HG03103 (cell line): ENCODE measurements at regions not wholly inside any gene's neighbourhood (a gene's known extent, or its start where the extent isn't known, plus 50 kb on each side); places are given as distances from the start of the nearest gene placed in this dataset.

Experiments used
- ATAC-seq: cut with Tn5 transposase; IDR thresholded peaks from one replicate; pipeline ENCODE4 v1.9.1; 2021; ENCODE audit warnings: low read depth; ENCODE audit not compliant: unreplicated experiment

DNA sequence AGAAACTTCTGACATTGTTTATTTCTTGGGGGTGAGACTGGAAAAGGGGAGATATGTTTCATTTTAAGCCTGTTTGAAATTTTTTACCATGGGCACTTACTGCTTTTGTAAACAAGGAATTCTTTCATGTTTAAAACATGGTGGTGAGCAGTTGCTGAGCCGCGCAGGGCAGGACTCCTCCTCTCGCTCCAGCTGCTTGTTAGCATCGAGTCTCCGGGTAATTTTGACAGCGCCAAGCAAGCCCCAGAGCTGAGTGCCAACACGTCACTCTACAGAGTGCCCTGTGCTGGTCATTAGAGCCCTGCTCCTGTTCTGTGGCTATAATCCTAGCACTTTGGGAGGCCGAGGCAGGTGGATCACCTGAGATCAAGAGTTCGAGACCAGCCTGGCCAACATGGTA is 116.5 kb upstream of the MSX2 start:
- no peak for ATAC-seq

DNA sequence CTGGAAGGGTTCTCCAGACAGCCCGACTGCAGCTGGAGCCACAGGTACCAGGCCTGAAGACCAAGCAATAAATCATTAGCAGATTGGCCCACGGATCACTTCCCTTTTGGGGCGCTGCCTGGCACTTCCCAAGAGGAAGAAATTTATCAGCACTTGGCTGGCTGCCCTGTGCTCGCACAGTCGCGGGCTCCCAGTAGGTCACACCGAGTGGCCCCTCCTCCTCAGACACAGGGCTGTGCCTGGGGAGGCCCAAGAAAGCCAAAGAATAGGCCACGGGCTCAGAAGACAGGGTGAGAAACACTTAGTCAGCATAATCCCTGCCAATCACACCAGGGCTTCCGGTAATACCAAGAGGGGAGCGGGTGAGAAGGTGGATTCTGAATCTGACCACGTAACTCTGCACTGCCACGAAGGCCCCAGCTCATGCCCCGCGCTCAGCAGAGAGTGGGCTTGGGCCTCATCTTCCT is 115.7 kb upstream of the MSX2 start:
- no peak for ATAC-seq

DNA sequence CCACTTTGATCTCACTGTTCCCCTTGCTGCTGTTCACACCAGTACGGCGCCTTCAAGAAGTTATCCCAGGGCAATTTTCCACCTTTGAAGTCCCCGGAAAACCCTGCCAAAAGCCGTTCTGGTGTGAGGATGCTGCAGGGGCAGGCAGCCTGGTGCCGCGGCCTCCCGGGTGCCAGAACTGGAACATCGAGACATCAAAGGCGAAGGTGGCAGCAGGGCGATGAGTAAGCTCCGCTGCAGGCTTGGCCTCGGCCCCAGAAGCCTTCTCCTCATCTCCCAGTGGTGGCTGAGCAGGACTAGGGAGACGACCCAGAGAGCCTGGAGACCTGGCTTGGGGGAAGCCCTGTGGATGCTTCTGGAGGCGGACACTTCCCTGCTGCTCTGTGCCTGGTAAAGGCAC is 115.3 kb upstream of the MSX2 start:
- no peak for ATAC-seq

DNA sequence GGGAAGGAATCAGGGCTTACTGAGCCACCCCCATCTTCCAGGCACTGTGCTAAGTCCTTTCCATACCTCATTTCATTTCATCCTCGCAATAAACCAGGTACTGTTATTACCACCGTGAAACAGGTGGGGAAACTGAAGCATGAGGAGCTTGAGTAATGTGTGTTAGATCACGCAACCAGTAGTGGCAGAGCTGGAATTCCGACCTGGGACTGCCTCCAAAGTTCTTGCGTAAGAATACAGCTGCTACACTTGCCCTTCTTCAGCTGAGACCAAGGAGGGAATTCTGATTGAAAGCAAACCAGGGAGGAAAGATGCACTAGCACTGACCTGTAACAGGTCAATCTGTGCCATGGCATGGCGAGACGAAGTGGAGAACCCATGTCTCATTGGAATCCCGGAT is 113.4 kb upstream of the MSX2 start:
- ATAC-seq = no peak

DNA sequence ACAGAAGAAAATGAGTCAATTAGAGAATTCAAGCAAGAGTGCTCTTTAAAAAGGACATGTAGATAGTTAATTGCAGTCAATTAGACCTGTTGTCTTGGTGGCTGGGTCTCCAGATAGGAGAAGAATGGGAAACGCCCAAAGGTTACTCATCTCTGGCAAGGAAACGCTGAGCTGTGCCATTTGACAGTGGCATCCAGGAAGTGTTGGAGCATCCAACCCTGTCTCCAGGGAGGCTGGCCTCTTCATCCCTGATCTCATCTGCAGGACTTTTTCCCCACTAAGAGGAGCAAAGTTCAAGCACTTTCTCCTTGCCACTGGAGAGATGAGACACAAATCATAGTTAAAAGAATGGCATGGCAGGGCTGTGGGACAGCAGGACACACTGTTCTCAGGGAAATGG is 111.7 kb upstream of the MSX2 start:
- ATAC-seq = no peak

DNA sequence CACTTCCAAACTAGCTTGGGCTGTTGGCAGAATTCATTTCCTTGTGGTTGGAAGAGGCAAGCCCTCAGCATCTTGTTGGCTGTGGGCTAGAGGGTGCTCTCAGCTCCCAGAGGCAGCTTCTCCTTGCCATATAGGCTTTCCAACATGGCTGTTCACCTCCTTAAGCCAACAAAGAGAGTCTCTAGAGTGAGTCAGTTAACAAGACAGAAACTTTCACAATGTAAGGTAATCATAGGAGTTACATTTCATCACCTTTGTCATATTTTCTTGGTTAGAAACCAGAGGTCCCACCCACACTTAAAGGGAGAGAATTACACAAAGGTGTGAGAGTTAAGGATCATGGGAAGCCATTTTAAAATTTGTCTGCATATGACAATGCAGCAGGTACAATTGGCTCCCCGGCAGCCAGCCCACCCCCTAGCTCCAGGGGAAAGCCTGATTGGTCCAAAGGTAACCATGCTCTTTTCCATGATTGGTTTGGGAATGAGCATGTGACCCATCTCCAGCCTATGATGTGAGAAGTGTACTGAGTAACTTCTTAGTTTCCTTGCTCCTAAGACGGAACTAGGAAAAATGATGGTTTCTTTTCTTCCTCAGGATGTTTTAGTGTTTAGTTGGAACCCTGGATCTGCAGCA is 109.8 kb upstream of the MSX2 start:
- no peak for ATAC-seq

DNA sequence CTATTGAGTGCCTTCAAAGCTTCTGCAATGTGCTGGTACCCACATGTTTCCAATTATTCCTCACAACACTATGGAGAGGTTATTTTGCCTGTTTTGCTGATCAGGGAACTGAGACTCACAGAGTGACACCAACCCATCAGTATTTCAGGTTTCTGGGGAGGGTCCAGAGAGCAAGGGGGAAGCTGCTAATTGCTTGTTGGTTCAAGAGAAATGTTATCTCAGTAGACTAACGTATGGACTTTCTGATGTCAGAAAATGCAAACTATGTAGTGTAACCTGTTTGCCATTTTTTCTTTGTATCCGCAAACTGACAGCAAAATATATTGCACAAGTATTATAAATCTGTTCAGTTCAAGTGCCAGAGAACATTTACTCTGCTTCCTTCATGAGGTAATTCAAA is 108.3 kb upstream of the MSX2 start:
- ATAC-seq = no peak

DNA sequence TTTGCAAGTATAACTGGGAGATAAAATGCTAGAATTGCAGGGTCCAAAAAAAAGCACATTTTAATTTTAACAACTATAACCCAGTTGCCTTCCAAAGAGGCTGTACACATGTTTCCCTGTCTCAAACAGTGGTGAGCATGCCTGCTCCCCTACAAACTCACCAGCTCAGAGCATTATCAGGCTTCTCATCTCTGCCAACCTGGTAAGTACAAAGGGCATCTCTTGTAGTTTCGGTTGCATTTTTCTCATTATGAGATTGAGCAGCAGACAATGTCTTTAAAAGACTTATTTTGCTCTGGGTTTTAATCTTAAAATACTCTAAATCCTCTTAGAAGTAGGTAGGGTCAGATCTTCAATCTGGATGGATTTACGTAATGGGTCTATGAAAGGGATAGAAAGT is 107.1 kb upstream of the MSX2 start:
- ATAC-seq = no peak

DNA sequence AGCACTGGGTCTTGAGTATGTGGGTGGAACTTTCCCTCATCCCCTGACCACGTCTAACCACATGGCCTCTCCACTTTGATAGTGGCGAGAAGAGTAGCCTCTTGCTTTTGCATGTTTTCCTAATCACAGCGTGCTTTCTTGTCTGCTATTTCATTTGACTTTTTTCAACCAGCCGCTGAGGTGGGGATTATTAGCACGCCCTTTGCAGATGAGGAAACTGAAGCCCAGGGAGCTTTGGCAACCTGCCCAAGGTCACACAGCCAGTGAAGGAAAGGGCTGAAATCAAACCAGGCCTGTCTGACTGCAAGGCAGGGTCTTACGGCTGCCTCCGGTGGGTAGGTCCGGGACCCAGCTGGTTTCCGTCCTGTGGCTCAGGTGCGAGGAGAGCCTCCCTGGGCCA is 106.5 kb upstream of the MSX2 start:
- no peak for ATAC-seq

DNA sequence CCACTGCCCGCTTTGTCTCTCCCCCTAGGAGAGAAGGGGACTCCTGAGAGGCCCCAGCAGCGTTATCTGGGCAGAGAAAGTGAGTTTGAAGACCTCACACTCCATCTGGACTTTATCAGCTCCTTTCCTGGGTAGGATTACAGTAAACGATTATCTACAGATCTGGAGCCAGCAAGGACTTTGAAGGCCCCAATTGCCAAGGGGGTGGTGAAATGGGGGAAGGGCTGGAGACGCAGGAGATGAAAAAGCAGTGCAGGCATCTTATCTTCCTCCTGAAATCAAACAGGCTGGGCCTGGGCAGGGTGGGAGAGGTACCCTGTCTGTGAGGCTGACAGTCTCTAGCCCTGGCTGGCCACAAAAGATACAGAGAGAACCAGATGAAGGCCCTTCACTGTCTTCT is 105.8 kb upstream of the MSX2 start:
- no peak for ATAC-seq

DNA sequence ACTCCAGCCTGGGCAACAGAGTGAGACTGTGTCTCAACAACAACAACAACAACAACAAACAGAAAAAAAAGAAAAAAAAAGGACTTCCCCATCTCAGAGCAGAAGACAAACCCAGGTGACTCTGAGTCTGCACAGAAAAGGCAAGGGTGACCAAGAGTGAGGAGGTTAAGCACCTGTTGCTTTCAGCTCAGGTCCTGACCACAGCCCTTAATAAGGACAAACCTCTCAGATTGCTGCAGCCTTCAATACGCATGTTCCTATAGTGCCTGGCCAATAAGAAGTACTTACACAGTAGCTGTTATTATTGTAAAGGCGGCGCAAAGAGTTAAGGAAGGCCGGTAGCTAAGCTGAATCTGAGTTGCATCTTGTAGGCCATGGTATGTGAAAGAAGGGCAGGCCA is 102.3 kb upstream of the MSX2 start:
- ATAC-seq = no peak

DNA sequence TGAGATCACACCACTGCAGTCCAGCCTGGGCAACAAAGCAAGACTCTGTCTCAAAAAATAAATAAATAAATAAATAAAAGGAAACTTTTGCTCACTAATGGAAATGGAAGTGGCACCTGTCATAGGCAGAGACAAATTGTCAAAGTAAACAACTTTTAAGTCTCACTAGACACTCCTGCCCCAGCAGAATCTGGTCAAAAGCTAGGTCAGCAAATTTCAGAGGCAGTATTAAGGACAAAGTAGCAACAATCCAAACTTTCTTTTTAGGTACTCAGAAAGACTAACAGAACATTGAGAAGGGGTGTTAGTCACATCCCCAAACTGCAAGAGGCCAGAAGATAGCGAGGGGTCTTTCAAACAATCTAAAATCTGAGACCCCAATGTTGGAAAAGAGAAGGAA is 101.4 kb upstream of the MSX2 start:
- ATAC-seq = no peak

DNA sequence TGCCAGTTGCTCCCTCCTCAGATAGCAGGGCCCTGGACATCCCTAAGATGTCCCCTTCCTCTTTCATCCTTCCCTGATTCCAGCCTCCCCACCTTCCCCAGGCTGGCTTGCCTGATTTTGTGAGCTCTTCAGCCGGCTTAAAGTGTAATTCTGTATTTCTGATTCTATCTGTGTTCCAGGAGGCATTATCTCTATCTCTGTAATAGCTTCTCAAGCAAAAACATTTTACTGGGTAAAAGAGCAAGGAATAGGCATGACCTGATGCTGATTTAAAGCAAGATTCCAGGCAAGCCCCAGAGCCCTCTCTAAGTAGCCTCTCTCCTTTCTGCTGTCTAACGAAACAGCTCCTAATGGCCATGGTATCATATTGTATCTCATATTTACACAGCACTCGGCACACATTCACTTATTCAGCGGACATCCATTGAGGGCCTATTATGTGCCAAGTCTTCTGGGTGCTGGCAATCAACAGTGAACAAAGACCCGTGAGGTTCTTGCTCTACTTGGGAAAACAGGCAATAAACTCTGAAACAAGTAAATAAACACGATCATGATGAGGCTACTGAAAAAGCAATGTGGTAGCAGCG is 100.9 kb upstream of the MSX2 start:
- ATAC-seq = no peak

DNA sequence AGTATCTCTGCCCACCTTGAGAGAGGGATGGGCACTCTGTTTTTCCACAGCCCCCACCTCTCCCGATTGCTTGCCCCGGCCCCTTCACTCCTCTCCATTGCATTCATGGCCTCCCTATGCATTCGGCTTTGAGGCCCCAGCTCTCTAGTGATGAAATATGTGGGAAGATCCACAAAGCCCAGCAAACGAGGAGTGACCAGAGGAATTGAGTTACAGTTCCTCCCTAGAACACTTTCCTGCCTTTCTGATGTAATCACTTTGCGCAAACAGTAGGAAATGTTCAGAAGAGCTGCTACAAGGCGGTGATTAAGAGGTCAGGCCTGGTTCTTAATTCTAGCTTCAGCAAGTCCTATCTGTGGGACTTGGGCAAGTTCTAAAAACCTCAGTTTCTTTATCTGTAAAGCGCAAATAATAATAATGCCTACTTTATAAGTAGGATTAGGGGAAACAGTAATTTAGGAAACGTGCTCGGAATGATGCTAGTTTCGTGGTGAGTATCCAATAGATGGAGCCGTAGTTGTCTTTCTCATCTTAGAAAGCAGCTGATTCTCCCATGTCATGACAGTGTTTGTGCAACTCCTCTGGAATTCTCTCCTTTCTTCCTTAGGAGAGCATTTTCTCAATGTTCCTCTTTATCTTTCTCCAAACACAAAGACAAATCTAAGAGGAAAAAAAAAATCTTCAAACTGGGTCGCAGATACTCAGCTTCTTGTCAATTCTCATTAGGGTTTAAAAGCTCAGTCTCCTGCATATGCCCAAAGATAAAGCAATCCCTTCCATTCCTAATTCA is 99.5 kb upstream of the MSX2 start:
- ATAC-seq = no peak

DNA sequence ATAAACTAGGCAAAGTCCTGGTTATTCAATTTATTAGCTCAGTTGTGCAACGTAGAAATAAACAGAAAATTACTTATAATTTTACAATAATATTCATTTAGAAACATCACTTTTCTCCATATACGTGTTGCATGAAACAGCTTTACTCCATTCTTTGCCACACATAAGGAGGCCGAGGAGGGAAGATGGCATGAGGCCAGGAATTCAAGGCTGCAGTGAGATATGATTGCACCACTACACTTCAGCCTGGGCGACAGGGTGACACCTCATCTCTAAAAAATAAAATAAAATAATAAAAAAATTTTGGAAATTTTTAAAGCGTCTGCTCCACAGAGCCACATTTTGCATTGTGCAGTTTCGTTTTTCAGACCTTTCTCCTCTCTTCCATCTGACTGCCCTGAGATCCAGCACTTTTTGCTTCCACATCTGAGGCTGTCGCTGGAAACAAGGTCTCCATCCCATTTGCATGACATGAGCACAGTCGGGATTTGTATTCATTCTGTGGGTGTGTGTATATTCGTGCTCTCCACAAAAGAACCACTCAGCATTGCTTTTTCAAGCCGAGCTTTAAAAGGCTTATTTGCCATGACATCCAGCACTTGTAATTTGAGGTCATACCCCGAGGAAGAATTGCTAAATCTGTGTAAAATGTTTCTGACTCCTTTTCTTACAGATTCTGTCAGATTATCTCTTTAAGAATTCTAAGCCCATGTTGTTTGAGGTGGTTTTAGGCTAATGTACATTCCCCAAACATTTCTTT is 98.6 kb upstream of the MSX2 start:
- no peak for ATAC-seq

DNA sequence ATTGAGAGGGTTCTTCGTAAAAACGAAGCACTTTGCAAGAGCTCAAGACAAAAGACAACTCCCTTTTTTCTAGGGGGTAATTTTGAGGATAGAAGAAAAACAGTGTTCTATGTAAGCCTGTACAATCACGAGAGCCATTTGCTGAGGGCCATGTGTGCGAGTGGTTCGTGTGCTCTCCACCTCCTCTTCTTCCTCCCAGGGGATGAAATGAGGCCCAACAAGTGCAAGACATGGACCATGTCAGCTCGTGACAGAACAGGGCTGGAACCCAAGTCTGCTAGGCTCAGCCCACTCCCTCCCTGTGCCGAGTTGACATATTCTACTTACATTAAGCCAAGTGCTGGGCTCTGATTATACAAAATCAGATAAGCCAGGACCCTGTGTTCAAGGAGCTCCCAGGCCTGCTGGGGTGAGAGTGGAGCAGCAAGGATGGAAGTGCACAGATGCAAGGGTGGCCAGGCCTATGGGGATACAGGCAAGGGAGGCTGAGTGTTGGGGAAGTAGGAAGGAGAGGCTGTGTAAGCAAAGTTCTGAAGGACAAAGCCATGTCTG is 97.9 kb upstream of the MSX2 start:
- ATAC-seq = no peak

DNA sequence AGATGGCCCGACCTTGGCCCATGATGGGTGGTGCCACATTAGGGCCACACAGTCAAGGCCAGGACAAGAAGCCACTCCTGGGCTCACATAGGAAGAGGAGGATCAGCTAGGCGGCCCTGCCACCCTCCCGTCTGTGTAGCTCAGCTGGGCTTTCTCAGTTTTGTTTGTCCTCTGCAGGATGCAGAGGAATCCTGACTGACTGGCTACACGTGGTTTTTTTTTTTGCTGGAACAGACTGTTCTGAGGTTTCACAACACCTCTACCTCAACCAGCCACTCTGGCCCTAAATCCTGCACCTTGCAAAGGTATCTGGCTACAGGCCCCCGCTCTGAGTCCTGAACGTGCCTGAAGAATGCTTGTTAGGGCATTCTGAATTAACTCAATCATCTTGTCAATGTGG is 88.3 kb upstream of the MSX2 start:
- no peak for ATAC-seq

DNA sequence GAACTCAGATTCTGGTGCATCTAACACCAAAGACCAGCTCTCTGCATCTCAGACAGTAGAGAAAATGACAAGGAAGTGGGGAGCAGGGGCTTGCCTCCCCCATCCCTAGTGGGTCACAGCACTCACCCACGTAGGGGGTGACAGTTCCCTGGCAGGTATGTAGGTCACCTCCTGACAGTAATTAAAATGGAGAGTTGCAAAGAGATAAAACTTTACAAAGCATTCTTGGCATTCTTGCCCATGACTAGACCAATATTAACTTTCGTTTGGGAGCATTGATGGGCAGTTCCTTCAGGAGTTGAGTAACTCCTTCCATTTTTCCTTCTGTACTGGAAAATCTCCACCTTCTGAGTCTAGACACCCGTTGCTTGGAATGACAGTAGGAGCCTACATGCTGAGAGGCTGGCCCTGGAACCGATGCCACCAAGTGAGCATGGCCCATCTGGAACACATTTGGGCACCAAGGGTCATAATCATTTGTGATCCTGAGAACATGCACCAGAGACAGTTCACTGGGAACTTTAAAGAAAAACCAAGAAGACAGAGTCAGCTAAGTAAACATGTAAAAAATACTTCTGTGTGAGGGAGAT is 81.5 kb upstream of the MSX2 start:
- no peak for ATAC-seq

DNA sequence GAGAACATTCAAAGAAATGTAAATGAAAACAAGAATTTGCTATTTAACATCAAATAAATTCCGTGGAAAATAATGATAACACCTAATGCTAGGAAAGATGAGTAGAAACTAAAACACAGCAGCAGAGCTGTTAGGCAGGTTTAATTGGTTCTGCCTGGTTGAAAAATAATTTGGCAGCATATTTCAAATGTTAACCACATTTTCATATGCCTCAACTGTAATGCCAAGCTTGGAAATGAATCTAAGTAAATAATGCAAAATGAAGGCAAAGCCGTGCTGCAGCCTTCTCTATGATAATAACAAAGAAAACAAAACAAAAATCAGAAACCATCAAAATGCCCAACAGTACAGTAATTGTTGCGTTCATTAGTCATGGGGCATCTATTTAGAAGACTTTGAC is 79.9 kb upstream of the MSX2 start:
- no peak for ATAC-seq

DNA sequence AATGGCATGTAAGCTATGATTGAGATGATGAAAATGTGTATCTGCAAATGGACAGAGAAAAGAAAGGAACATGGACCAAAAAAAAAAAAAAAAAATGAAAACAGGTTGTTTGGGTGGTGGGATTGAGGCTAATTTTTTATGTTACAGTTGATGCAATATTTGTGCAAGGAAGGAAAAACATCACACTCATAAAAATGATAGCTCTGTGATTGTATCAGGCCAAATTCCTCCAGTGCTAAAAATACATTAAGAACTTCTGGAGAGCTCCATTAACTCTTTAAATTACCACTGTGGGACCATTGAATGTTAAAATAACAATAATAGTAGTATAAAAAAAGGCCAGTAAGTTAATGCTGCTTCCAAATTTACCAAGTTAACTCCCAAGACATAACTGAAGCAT is 79.5 kb upstream of the MSX2 start:
- no peak for ATAC-seq

DNA sequence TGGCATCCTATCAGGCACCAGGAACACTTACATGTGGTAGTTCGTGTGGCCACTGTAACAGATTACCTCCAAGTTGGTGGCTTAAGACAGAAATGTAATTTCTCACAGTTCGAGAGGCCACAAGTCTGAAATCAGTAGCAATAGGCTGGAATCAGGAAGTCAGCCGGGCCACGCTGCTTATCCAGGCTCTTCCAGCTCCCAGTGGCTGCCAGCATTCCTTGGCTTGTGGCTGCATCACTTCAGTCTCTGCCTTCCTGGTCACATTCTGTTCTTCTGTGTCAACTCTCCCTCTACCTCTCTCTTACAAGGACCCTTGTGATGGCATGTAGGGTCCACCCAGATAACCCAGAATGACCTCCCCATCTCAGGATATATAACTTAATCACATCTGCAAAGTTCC is 78.7 kb upstream of the MSX2 start:
- no peak for ATAC-seq
